ENCODE measurements at regions not wholly inside any gene's neighbourhood (a gene's known extent, or its start where the extent isn't known, plus 50 kb on each side); places are given as distances from the start of the nearest gene placed in this dataset.
A peak's percentile ranks its signal among the peaks of the same experiment; 100 is the strongest.

DNA sequence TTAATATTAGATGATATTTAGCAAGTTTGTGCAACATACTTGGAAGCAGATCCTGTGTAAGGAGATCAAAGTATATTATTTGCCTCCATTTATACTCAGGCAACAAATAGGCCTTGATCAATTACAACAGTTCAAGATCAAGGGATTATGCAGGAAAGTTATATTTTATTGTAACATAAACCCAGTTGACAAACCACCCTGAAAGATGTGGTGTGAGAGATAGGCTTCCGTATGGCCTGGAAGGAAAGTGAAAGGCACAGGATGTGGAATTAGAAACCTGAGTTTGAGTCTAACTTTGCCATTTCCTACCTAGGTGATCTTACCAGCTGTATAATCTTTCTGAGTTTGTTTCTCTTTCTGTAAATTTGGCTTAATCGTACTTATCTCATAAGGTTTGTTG lies 284.1 kb downstream of the BMP4 start:
- POLR2A ChIA-PET: no interaction called here
- TF ChIP-seq, protein P1, sequence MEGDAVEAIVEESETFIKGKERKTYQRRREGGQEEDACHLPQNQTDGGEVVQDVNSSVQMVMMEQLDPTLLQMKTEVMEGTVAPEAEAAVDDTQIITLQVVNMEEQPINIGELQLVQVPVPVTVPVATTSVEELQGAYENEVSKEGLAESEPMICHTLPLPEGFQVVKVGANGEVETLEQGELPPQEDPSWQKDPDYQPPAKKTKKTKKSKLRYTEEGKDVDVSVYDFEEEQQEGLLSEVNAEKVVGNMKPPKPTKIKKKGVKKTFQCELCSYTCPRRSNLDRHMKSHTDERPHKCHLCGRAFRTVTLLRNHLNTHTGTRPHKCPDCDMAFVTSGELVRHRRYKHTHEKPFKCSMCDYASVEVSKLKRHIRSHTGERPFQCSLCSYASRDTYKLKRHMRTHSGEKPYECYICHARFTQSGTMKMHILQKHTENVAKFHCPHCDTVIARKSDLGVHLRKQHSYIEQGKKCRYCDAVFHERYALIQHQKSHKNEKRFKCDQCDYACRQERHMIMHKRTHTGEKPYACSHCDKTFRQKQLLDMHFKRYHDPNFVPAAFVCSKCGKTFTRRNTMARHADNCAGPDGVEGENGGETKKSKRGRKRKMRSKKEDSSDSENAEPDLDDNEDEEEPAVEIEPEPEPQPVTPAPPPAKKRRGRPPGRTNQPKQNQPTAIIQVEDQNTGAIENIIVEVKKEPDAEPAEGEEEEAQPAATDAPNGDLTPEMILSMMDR (IDR thresholded peaks at IDR 0.05; ENCODE audit: insufficient read depth, low read depth, low read length): no peak
- Histone ChIP-seq H3K27me3 (ENCODE audit: control insufficient read depth, insufficient read depth, low read length) (peaks cover 3% of the 10 kb centered on the region; the same call in 1 of the 2 replicates), H3K36me3 (ENCODE audit: control insufficient read depth, insufficient read depth, low read length) (no peaks in the 10 kb centered on the region), H3K4me3 (ENCODE audit: low read depth, low read length) (no peak overlapping the region)
- DNase-seq (ENCODE audit: low read depth): no peak
- CTCF ChIA-PET: no interaction called here

DNA sequence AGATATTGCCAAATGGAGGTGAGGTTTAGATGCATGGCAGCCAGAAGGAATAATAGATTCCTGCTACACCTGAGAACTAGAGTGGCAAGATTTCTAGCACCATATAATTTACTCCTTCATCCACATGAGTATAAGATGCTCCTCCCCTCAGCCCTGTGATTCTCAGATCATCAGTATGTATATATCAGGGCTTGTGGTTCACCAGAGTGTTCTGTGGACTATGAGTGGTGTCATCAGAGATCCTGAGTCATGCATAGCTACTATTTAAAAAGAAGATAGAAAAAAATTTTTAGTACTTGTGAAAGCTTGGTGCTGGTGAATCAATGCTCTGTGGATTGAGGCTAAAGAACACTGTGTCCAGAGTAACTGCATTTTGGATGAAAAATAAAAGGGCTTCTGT lies 285.9 kb downstream of the BMP4 start:
- ChIA-PET CTCF (interaction anchor here (0.7 to 1.1 kb wide), 3 partner anchors 21 to 668 kb away, joined by 3 to 4 read pairs (median 3); no protein-coding TSS in a partner anchor), POLR2A (no interaction called here)
- no peaks in the 10 kb centered on the region for H3K36me3 ChIP-seq (ENCODE audit: control insufficient read depth, insufficient read depth, low read length)
- no peak overlapping the region for H3K4me3 ChIP-seq (ENCODE audit: low read depth, low read length)
- peak; percentile 29 for DNase-seq (ENCODE audit: low read depth)
- TF ChIP-seq, protein P1 (IDR thresholded peaks at IDR 0.05; ENCODE audit: insufficient read depth, low read depth, low read length): no peak
- peaks cover 3% of the 10 kb centered on the region; the same call in 1 of the 2 replicates for H3K27me3 ChIP-seq (ENCODE audit: control insufficient read depth, insufficient read depth, low read length)

DNA sequence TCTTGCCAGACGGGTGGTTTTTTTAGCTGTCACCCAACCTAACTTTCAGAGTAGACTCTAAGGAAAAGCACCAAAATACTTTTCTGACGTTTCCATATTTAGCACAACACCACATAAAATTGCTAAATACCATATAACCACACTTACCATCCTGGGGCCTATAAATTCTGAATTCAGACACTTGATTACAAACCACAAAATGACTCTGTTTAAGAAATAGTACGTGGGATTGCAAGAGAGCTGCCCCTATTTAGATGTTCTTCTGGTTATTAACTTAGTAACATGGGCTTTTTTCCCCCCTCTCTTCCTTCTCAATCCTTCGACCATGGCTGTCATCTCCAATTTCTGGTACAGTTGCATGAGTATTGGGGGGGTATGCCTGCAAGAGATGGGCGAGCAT lies 287.7 kb downstream of the BMP4 start:
- POLR2A ChIA-PET: no interaction called here
- peak; percentile 5 for DNase-seq (ENCODE audit: low read depth)
- Histone ChIP-seq H3K4me3 (ENCODE audit: low read depth, low read length) (no peak overlapping the region), H3K36me3 (ENCODE audit: control insufficient read depth, insufficient read depth, low read length) (no peaks in the 10 kb centered on the region), H3K27me3 (ENCODE audit: control insufficient read depth, insufficient read depth, low read length) (peaks cover 3% of the 10 kb centered on the region; the same call in 1 of the 2 replicates)
- TF ChIP-seq, protein P1 (IDR thresholded peaks at IDR 0.05; ENCODE audit: insufficient read depth, low read depth, low read length): no peak
- CTCF ChIA-PET: no interaction called here

DNA sequence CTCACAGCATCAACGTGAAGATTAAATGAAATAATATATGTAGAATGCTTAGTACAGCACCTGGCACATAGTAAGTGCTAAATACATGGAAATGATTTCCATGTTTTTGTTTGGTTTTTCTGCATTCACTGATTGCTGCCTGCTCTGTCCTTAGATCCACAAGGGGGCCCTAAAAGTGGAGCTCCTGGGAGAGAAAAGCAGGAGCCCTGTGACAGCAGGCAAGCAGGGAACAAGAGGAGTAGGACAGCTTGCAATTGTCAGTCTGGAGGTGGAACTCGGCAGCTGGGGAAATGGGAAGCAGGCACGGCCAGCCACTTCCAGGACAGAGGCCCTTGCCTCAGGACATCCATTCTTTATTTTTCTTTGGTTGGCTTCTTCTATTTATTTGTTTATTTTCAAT lies 292.9 kb downstream of the BMP4 start:
- no peak for DNase-seq (ENCODE audit: low read depth)
- TF ChIP-seq, protein P1 (IDR thresholded peaks at IDR 0.05; ENCODE audit: insufficient read depth, low read depth, low read length): peak; percentile 64
- ChIA-PET CTCF (interaction anchor here (0.6 to 1.2 kb wide), 9 partner anchors 24 to 686 kb away, joined by 3 to 6 read pairs (median 3); no protein-coding TSS in a partner anchor), POLR2A (no interaction called here)
- peaks cover 3% of the 10 kb centered on the region for H3K27me3 ChIP-seq (ENCODE audit: control insufficient read depth, insufficient read depth, low read length)
- no peak overlapping the region for H3K4me3 ChIP-seq (ENCODE audit: low read depth, low read length)
- no peaks in the 10 kb centered on the region for H3K36me3 ChIP-seq (ENCODE audit: control insufficient read depth, insufficient read depth, low read length)

DNA sequence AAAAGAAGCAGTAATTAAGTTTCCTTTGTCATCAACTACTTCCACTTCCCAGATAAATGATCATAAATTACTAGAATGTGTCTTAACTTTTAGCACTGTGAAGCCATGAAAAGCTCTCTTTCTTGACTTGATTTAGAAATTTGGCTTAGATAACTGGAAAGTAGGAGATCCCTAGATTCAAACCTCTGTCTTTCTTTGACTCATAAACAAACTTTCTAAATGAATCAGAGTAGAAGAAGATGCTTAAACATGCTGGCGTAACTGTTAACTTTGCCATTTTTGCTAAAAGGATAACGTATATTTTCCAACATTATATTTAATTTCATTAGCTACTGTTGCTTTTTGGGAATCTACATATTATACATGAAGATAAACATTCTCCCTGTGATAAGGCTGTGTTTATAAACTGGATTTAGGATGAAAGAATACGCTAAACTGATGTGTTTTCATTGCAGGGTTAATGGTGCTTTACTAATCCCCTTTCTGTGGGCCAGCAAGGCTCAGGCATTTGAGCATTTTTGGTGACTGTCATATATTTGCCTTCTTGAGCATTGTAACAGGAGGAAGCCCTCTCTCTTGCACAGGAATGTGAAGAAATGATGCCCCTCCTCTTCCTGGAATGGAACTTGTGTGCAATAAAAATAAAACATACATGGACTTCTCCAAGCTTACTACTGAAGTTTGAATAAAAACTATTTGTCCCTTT lies 301.4 kb downstream of the BMP4 start:
- TF ChIP-seq, protein P1 (IDR thresholded peaks at IDR 0.05; ENCODE audit: insufficient read depth, low read depth, low read length): no peak
- DNase-seq (ENCODE audit: low read depth): no peak
- H3K4me3 ChIP-seq (ENCODE audit: low read depth, low read length): no peak overlapping the region
- H3K36me3 ChIP-seq (ENCODE audit: control insufficient read depth, insufficient read depth, low read length): no peaks in the 10 kb centered on the region
- CTCF ChIA-PET: interaction anchor here (0.6 kb wide), 1 partner anchor 27 kb away, joined by 3 read pairs; no protein-coding TSS in a partner anchor
- H3K27me3 ChIP-seq (ENCODE audit: control insufficient read depth, insufficient read depth, low read length): peaks cover 3% of the 10 kb centered on the region
- POLR2A ChIA-PET: no interaction called here

All from BJ (cell line).